Activated naive CD4-positive, alpha-beta T cell treated with Interleukin-2 at 50 U/mL for 16 hours (primary cell): ENCODE measurements at regions not wholly inside any gene's neighbourhood (a gene's known extent, or its start where the extent isn't known, plus 50 kb on each side); places are given as distances from the start of the nearest gene placed in this dataset.
"Not testable (repeated sequence)": the region's sequence is repeated elsewhere in the genome, so short reads cannot be mapped to it uniquely, and the experiment has no call there.

Experiments
- DNase-seq: peaks from one replicate; pipeline ENCODE4 v3.0.0-alpha.2; 2020

DNA sequence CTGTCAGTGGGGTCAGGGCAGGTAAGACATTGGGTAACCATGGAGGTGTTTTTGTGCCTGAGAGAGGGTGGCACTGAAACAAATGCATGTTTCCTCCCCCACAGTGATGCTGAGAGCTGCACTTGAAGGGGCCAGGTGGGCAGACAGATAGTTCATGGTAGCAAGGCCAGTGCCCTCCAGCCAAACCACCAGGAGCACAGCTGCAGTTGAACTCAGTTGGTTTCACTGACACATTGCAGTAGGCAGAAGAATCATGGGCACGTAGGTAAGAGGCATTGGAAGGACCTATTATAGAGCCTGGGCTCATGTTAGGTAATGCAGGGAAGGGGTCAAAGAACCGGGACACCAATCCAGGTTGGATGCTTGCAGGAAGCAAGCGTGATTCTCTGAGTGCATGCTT is 93.2 kb upstream of the ARL4C start:
- no peak for DNase-seq

DNA sequence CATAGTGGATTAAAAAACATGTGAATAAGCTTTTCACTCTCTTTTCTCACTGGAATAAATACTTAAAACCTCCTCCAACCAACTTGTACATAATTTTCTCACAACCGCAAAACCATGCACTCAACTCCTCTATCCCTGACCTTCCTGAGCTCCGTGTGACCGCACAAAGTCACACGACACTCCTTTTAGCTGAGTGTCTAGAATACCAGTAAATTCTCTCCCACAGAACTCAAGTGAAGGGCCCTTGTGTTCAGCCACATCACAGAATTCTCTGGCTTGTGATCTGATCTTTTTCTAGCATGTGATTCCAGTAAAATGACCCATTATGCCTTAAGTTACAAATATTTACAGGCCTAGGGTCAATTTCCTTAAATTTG is 91.2 kb upstream of the ARL4C start:
- no peak for DNase-seq

DNA sequence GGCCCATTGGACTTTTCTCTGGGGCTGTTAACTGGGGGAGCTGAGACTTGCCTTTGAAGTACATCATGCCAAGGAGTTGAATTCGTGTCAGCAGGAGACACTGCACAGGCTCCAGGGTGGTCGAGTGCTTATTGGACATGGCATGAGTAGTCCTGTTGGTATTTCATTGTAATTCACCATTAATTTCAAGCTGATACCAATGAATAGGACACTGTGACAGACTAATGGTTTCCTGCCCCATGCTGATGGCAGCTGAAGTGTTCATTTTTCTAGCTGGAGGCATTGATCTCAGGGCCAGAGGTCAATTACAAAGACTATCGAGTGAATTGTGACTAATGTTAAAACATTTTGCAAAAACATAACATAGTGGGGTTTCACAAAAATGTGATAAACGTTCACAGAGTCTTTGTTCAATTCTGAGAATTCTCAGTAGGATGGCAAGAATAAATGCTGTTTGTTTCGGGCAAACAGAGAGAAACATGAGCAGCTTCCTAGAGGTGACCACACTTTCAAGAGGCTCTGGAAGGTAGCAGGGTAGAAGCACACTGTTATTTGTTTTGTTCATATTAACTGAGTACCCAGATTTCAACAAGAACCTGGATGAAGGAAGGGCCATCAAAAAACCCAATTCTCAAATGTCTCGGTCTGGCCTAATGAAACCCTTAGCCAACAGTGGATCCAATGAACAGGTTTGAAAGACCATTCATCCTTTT is 90.6 kb upstream of the ARL4C start:
- DNase-seq: no peak

DNA sequence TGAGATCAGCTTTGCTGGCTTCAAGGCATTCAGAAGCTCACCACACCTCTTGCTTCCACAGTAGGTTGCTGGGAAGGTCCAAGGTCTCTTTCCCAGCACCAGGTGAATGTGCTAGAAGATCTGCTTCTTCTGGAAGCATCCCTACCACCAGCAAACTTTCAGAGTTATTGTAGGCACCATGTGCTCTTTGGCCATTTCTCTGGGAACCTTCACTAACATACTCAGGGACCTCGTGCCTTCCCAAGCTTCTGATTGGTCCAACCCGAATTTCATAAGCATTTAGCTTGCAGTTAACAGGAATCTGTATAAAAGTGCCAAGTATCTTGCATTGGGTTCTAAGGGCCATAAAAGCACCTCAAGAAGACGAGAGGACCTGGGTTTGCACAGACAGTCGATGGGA is 86.5 kb upstream of the ARL4C start:
- DNase-seq: no peak

DNA sequence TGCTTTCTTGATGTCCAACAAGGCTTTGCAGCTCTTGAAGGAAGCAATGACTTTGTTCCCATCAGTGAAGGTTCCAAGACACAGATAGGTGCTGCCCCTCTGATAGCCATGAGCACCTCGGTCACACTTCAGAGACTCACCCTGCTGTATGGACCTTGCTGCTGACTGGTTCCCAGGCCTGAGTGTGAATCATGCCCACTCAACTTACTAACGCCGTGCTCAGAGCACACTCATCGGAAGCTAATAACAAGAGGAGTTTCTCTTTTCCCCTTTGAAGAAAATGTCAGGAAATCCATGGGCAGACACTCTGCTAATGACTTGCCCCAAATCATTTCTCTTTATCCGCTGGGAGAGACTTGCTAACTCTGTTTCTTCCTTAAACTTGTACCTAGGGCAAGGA is 83.8 kb upstream of the ARL4C start:
- DNase-seq: no peak

DNA sequence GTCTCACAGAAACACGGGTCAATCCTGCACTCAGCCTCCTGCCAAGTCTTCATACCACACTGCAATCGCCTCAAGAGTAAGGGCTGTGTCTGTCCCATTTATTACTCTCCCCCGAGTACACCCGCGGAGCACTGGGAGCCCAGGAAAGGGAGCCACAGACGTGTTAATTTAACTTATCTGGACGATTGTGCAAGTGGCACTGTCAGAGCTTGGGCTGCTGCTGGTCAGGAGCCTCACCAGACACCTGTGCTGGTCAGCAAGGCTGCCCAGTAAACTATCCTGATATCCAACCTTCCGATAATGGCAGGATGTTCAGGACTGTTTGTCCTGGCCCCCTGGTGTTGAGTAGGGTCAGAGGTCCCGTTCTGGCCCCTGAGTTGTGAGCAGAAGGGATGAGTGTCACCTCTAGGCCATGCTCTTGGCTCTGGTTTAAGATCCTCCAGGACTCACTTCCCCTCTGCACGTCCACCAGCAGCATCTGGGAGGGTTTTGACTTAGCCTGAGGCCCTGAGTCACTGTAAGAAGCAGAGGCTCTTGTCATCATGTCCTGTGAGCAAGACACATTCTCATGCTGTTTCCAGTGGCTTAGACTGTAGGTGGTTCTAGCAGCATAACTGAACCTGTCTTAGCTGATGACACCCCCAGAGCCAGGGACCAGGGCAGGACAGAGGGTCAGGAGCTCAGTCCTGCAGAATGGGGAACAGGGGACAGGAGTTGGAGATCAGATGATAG is 82.5 kb upstream of the ARL4C start:
- no peak for DNase-seq

DNA sequence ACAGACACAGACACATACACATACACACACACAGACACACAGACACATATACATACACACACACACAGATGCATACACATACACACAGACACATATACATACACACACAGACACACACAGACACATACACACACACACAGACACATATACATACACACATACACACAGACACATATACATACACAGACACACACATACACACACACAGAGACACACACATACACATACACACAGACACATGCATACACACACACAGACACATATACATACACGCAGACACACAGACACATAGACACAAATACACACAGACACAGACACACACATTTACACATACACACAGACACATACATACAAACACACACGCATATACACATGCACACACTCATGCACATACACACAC is 81.5 kb upstream of the ARL4C start:
- no peak for DNase-seq

DNA sequence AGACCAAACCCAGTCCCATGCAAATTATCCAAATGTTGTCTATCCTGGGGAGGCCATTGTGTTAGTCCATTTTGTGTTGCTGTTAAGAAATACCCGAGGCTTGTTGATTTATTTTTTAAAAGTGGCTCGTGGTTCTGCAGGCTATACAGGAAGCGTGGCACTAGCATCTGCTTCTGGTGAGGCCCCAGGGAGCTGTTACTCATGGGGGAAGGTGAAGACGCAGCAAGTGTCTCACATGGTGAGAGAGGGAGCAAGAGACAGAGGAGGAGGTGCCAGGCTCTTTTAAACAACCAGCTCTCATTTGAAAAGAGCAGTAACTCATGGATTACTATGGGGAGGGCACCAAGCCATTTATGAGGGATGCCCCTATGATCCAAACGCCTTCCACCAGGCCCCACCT is 80.3 kb upstream of the ARL4C start:
- DNase-seq: no peak

DNA sequence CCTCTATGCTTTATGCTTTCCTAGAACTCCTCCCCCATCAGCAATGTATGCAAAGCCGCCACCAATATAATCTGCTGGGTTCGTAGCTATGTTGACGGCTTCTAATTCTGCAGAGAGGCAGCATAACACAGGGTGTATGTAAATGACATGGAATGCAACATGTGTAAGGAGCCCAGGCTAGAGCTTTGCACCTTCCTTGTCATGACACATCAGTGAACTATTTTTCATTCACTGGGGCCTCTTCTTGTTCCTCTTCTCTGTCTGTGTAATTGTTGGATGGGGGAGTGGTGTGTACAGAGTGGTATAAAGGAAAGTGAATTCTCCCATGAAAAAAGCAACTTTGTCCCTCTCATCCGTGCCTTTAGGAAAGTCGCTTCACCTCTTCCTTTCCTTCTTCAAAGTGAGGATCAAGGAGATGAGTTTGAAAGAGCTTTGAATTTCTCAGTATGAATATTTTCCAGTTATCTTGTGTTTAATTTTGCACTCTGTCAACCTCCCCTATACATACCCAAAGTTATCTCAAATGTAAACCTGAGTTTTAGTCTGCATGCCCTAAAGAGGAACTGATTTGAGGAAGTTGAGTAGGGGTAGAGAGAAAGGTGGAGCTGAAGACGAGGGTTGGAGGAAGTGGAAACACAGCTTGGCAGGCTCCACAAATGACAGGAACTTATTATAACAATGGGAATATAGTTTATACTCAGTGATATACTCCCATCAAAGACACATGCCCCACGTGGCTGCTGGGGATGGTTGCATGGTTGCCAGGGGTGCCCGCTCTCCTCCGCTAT is 74.9 kb upstream of the ARL4C start:
- no peak for DNase-seq

DNA sequence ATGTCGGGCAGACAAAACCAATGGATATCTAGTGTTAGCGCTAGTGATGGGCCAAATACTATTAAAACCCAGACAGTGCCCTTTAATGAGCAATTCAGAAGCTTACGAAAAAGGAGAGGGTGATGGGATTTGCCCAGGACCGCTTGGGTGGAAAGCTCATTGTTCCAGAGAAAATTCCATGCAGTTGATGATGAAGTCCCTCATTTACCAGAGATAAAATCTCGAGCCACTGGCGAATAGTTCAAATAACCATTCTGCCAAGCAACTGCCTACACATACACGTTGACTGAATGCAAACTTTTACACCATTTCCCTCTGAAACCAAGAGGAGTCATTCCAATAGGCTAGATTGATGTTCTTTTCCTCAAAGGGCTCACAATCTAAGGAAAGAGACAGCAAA is 73.6 kb upstream of the ARL4C start:
- no peak for DNase-seq

DNA sequence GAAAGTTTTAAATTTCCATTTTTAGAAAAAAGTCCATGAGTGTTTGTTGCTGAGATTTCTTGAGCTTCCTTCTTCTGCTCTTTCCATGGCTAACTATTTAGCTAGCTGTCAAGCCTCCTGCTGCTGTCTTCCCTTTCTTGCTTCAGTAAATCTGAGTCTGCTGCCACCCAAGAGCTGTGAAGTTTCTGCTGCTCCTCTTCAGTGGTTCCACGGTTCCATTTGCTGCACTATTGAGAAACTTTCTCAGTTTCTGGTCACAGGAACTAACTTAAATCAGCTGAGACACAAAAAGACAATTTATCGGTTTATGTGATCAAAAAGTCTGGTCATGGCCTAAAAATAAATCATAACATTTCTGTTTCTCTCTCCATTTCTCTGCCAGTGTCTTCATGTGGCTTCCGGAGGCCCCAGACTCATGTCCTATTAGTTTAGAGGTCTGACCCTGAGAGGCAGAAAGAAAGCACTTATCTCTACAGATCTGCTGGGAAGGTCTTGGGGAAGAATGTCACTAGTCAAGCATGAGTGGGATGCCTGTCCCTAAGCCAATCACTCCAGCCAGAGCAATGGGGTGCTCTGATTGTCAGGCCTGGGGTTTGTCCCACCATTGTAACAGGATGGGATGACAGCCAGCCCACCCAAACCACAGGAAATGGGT is 73.0 kb upstream of the ARL4C start:
- DNase-seq: no peak

DNA sequence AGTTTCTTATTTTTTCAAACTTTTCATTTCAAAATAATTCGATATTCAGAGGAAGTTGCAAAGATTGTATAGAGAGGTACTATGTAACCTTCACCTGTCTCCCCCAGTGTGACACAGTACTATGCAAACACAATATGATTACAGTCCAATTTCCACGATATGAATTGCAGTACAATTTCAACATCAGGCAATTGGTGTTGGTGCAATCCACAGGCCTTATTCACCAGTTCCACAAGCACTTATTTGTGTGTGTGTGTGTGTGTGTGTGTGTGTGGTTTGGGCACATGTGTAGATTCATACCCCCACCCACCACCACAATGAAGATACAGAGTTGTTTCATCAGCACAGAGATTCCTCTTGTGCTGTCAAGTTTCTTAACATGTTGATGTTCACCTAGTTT is 69.7 kb upstream of the ARL4C start:
- DNase-seq: no peak

DNA sequence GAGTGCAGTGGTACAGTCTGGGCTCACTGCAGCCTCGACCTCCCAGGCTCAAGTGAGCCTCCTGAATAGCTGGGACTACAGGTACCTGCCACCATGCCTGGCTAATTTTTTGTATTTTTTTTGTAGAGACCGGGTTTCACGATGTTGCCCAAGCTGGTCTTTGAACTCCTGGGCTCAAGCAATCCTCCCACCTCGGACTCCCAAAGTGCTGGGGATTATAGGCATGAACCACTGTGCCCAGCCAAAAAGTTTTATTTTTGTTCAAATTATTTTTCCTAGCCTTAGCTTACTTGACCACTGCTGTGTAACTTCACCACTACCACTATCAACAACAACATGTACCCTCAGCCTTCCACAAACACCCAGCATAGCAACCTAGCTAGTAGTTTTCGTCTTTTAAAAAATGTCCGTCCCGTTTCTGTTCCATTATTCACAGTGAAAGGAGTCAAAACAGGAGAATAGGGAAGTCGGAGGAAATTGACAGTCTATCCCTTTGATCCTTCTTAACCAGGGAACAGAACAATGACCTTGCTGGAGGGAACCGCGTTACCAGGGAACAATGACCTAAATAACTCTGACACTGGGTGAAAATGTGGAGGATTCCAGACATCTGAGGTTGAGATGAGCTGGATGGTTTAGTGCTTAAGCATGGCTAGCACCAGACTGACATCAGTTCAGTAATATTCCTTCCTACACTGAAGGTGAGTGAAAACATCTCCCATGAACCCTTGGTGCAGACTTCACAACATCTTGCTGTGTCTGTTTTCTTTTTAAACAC is 69.2 kb upstream of the ARL4C start:
- no peak for DNase-seq

DNA sequence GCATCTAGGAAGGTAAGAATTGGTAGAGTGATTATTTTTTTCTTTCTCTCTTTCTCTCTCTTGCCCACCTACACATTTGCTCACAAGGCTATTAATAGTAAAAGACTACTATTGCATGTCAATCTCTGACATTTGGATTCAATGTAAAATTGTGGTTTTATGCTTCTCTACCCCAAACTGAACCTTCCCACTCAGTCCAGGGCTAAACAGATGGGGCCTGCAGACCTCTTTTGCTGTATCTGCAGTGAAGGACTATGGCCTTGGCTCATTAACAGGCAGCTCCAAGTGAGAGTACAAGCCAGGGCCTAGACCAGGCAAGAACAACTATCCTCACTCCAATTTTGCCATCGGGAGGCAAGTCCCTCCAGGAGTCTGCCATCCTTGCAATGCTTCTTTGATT is 68.3 kb upstream of the ARL4C start:
- DNase-seq: no peak

DNA sequence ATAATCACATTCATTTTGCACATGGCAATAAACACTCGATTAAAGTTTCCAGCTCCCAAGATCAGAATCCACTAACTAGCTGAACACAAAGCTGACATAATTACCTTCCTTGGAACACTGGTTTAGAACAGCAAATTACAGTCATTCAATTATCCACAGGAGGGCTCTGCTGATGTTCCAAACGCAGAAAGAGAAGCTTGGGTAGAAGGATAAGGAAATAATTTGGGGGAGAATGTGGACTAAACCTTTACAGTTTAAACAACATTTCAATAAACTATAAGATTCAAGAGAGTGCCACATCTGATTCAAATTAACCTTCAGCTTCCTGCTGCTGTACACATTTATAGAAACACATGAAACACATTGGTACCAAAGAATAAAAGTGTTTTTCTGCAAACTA is 67.8 kb upstream of the ARL4C start:
- DNase-seq: no peak

DNA sequence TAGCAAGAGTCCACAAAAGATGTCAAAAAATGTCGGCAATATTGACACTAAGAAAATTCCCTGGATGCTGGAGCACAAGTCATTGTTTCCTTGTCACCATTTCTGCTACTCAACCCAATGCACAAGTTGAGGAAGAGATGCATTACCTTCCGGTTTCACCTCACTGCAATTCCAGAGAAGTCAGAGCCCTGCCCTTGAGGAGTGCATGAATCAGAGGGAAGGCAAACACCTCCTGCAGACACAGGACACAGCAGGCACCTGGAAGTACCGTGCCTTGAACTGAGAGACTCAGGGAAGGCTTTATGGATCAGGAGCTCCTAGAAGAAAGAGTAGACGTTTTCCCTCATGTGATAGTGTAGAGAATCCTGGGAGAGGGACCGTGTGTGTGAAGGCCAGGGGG is 62.7 kb upstream of the ARL4C start:
- no peak for DNase-seq

DNA sequence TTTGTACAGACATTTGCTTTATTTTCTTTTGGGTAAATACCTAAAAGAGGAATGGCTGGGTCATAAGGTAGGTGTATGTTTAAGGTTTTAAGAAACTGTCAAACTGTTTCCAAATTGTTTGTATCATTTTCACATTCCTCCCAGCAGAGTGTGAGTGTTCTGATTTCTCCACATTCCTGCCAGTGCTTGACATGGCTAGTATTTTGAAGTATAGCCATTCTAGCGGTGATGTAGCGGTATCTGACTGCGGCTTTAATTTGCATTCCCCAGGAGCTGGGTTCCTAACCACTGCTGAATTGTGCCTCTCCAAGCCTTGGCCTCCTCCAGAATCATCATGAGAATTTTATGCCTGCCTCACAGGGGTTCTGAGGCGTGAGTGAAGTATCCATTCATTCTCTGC is 61.8 kb upstream of the ARL4C start:
- no peak for DNase-seq

DNA sequence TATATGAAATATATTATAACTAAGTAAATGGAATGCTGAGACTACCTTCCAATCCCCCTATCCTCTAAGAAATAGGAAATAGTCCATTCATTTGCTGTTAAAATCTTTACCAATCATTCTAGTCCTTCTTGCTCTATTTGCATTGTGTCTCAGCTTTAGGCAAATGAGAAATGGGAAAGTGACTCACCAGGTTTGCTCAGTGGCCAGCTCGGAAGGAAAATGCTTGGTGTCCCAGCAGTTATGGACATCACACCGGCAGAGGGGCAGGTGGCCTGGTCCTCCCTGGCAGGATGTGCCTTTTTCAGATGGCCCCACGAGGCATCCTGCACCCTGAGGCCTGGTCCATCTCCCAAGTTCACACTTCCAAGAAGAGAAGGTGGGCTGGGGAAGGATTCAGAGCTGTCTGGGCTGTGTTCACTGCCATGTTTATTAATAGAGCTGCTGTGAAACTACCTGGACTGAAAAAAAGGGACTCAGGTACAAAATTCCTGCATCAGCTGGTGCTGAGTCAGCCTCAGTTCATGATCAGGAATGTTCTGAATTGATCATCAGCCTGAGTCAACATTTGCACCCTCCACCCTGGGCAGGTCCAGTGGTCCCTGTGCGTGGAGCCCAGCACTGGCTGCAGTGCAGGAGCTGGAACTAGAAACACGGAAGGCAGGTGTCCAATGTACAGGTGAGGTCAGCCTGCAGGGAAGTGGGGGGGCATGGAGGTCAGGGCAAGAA is 60.1 kb upstream of the ARL4C start:
- no peak for DNase-seq

DNA sequence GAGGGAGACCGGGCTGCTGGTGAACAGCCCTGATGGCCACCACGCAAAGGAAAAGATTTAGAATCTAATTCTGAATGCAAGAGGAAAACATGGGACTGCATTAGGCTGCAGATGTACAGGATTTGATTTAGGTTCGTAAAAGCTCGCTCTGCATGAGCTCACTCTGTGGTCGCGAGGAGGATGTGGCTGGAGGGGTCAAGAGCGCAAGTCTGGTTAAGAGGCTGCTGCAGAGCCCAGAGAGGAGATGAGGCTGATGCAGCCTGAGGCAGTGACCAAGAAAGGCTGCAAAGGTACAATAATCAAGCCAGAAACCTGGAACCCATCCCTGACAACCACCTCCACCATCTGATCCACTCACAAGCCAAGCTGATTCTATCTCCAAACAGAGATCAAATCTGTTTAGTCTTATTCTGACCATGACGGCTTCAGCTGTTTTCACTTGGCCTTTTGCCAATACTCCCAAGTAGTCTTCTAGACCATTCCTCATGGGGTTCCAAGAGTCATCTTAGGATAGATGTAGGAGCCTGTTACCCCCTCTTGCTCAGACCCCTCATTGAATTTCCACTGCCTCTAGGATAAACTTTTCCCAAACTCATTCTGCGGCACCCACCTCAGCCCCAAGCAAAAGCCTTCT is 58.9 kb upstream of the ARL4C start:
- no peak for DNase-seq

DNA sequence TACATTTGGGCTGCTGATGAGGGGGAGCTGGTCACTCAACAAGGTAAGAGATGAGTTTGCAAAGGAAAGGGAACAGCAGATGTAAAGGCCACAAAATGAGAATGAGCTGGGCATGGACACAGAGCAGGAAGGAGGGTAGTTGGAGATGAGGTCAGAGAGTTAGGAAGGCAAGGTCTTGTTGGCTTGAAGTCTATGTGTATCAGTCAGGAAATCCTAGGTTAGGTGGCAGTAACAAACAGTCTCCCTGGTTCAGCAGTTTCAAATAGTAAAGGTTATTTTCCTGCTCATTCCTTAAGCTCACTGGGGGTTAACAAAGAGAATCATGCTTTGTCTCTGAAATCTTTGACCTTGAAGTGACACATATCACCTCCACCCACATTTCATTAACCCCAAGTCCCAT is 58.3 kb upstream of the ARL4C start:
- DNase-seq: no peak

DNA sequence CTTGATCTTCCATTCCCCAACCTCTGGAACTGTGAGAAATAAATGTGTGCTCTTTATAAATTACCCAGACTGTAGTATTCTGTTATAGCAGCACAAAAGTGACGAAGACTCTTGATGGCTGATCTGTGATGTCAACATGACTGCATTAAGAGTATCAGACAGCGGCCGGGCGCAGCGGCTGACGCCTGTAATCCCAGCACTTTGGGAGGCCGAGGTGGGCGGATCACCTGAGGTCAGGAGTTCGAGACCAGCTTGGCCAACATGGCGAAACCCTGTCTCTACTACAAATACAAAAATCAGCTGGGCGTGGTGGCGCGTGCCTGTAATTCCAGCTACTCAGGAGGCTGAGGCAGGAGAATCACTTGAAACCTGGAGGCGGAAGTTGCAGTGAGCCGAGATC is 56.3 kb upstream of the ARL4C start:
- not testable (repeated sequence) for DNase-seq
